Central memory CD4-positive, alpha-beta T cell (primary cell): ENCODE measurements at regions not wholly inside any gene's neighbourhood (a gene's known extent, or its start where the extent isn't known, plus 50 kb on each side); places are given as distances from the start of the nearest gene placed in this dataset.

Experiments used
- DNase-seq: peaks from one replicate; pipeline ENCODE4 v3.0.0; 2022

- no peak for DNase-seq
These were observed 61.4 kb downstream of the ZXDA start for GRCh38 chrX:57848857-57849256.

- DNase-seq: no peak
These were observed 87.4 kb downstream of the ZXDA start for GRCh38 chrX:57822818-57823217.

GRCh38 chrX:57822398-57822797, 87.9 kb downstream of the ZXDA start:
- DNase-seq: no peak

- DNase-seq: peak; percentile 37
These were observed 88.4 kb downstream of the ZXDA start for GRCh38 chrX:57821703-57822387.

GRCh38 chrX:57817302-57817701, 93.0 kb downstream of the ZXDA start:
- DNase-seq: no peak

- no peak for DNase-seq
These were observed 92.6 kb upstream of the NLRP2B start for GRCh38 chrX:57772637-57773036.

- DNase-seq: no peak
These were observed 91.6 kb upstream of the NLRP2B start for GRCh38 chrX:57771689-57772088.

GRCh38 chrX:57752866-57753265, 72.8 kb upstream of the NLRP2B start:
- no peak for DNase-seq

GRCh38 chrX:57741107-57741506, 61.0 kb upstream of the NLRP2B start:
- DNase-seq: no peak

- DNase-seq: no peak
These were observed 57.8 kb upstream of the NLRP2B start for GRCh38 chrX:57737881-57738280.
